ENCODE measurements at regions not wholly inside any gene's neighbourhood (a gene's known extent, or its start where the extent isn't known, plus 50 kb on each side); places are given as distances from the start of the nearest gene placed in this dataset.

DNA sequence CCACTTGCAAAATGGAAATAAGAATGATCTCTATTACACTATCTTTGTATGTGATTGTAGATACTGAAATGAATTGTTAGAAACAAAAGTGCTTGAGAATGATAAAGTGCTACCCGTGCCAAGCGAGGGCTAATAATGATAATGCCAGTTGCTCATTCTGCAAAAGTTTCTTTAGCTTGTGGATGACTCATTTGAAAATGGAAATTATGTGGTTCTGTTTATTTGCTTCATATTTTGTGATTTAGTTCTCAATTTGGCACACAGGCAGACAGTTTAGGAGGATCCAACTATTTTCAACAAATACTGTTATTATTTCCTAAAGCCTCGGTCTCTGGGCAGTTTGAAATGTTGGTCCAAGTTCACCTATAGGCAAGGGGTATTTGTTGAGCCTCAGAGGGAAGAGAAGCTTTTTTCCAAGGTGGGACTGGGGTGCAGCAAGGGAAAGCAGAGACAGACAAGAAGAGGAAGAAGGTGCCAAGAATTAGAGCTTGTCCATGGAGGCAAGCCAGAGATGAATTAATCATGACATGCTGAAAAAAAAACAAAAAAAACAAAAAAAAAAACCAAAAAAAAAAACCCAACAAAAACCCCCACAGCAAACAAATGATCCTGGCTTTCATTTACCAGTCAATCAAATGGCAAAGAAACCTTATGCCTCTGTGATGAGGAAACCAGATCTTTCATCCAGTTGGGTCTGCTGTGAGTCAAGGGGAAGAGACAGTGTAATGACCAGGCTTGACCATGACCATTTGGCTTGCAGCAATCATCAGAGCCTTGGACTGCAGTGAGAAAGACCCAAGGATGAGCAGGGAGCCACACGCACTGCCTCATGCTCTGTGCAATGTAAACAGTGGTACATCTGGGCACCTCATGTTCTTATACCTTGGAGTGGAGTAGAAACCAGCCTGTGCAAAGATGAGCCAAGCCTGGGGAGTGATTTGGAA, 285.0 kb upstream of the HABP2 start:
- no peaks in the 10 kb centered on the region for H3K4me1 ChIP-seq (ENCODE audit: control insufficient read depth, insufficient read depth, low read length)
- no peak overlapping the region for H3K27ac ChIP-seq (ENCODE audit: extremely low read depth, low read depth, low read length)
- no peaks in the 10 kb centered on the region for H3K9me3 ChIP-seq (ENCODE audit: control insufficient read depth, insufficient read depth, low read depth, low read length)
- ChIA-PET POLR2A (no interaction called here), CTCF (no interaction called here)
- H3K4me3 ChIP-seq (ENCODE audit: low read depth, low read length) = no peak overlapping the region
- H3K36me3 ChIP-seq (ENCODE audit: control insufficient read depth in 2 of 2, insufficient read depth in 1 of 2, low read length in 2 of 2) = no peaks in the 10 kb centered on the region
- TF ChIP-seq, protein P1, sequence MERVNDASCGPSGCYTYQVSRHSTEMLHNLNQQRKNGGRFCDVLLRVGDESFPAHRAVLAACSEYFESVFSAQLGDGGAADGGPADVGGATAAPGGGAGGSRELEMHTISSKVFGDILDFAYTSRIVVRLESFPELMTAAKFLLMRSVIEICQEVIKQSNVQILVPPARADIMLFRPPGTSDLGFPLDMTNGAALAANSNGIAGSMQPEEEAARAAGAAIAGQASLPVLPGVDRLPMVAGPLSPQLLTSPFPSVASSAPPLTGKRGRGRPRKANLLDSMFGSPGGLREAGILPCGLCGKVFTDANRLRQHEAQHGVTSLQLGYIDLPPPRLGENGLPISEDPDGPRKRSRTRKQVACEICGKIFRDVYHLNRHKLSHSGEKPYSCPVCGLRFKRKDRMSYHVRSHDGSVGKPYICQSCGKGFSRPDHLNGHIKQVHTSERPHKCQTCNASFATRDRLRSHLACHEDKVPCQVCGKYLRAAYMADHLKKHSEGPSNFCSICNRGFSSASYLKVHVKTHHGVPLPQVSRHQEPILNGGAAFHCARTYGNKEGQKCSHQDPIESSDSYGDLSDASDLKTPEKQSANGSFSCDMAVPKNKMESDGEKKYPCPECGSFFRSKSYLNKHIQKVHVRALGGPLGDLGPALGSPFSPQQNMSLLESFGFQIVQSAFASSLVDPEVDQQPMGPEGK (tag by site-specific recombination; IDR thresholded peaks at IDR 0.05) = no peak
- TF ChIP-seq ZSCAN23 (tag by site-specific recombination; IDR thresholded peaks at IDR 0.05) = no peak
- no peak for TF ChIP-seq ZNF600 (tag by site-specific recombination; IDR thresholded peaks at IDR 0.05)
- no peak for TF ChIP-seq GLIS1 (tag by site-specific recombination; IDR thresholded peaks at IDR 0.05)
- no peak for TF ChIP-seq ZNF433 (tag by site-specific recombination; IDR thresholded peaks at IDR 0.05; ENCODE audit: low read depth)
- TF ChIP-seq, protein P2, sequence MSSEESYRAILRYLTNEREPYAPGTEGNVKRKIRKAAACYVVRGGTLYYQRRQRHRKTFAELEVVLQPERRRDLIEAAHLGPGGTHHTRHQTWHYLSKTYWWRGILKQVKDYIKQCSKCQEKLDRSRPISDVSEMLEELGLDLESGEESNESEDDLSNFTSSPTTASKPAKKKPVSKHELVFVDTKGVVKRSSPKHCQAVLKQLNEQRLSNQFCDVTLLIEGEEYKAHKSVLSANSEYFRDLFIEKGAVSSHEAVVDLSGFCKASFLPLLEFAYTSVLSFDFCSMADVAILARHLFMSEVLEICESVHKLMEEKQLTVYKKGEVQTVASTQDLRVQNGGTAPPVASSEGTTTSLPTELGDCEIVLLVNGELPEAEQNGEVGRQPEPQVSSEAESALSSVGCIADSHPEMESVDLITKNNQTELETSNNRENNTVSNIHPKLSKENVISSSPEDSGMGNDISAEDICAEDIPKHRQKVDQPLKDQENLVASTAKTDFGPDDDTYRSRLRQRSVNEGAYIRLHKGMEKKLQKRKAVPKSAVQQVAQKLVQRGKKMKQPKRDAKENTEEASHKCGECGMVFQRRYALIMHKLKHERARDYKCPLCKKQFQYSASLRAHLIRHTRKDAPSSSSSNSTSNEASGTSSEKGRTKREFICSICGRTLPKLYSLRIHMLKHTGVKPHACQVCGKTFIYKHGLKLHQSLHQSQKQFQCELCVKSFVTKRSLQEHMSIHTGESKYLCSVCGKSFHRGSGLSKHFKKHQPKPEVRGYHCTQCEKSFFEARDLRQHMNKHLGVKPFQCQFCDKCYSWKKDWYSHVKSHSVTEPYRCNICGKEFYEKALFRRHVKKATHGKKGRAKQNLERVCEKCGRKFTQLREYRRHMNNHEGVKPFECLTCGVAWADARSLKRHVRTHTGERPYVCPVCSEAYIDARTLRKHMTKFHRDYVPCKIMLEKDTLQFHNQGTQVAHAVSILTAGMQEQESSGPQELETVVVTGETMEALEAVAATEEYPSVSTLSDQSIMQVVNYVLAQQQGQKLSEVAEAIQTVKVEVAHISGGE (tag by site-specific recombination; conservative IDR thresholded peaks at IDR 0.05; ENCODE audit: low read depth) = no peak
- TF ChIP-seq ZNF843 (tag by site-specific recombination; IDR thresholded peaks at IDR 0.05) = no peak

DNA sequence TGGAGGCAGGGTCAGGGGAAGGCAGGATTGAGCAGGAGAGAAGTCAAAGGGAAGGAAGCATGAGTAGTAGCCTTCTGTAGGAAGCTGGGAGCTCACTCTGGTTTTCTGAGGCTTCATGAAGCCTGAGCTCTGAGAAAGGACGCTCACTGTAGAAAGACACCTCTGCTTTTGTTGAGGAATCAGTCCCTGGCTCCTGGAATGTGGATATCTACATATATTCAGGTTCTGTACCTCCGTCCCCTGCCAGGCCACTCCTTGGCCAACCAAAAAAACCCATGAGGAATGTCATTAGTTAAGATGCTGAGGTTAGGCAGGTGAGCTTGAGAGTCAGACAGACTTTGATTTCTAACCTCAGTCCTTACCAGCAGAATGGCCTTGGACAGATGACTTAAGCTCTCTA, 283.5 kb upstream of the HABP2 start:
- POLR2A ChIA-PET = no interaction called here
- Histone ChIP-seq H3K4me3 (ENCODE audit: low read depth, low read length) (no peak overlapping the region), H3K4me1 (ENCODE audit: control insufficient read depth, insufficient read depth, low read length) (no peaks in the 10 kb centered on the region), H3K27ac (ENCODE audit: extremely low read depth, low read depth, low read length) (no peak overlapping the region), H3K9me3 (ENCODE audit: control insufficient read depth, insufficient read depth, low read depth, low read length) (no peaks in the 10 kb centered on the region), H3K36me3 (ENCODE audit: control insufficient read depth in 2 of 2, insufficient read depth in 1 of 2, low read length in 2 of 2) (no peaks in the 10 kb centered on the region)
- TF ChIP-seq SETDB1 (IDR thresholded peaks at IDR 0.05; ENCODE audit: insufficient read length, low read length) = no peak
- TF ChIP-seq SP7 (tag by site-specific recombination; IDR thresholded peaks at IDR 0.05) = no peak
- no peak for TF ChIP-seq ZNF555 (tag by site-specific recombination; conservative IDR thresholded peaks at IDR 0.05)
- no peak for TF ChIP-seq ZNF350 (tag by site-specific recombination; IDR thresholded peaks at IDR 0.05)
- no peak for TF ChIP-seq ZNF843 (tag by site-specific recombination; IDR thresholded peaks at IDR 0.05)
- TF ChIP-seq ZNF707 (tag by site-specific recombination; IDR thresholded peaks at IDR 0.05) = no peak
- TF ChIP-seq ZBTB20 (tag by site-specific recombination; IDR thresholded peaks at IDR 0.05) = no peak
- TF ChIP-seq, protein P3, sequence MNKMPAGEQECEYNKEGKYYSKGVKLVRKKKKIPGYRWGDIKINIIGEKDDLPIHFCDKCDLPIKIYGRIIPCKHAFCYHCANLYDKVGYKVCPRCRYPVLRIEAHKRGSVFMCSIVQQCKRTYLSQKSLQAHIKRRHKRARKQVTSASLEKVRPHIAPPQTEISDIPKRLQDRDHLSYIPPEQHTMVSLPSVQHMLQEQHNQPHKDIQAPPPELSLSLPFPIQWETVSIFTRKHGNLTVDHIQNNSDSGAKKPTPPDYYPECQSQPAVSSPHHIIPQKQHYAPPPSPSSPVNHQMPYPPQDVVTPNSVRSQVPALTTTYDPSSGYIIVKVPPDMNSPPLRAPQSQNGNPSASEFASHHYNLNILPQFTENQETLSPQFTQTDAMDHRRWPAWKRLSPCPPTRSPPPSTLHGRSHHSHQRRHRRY (tag by site-specific recombination; IDR thresholded peaks at IDR 0.05) = no peak
- TF ChIP-seq ZBTB1 (tag by site-specific recombination; IDR thresholded peaks at IDR 0.05) = no peak
- no peak for TF ChIP-seq ZNF324 (tag by site-specific recombination; IDR thresholded peaks at IDR 0.05)
- TF ChIP-seq ZNF416 (tag by site-specific recombination; IDR thresholded peaks at IDR 0.05) = no peak
- TF ChIP-seq ZNF248 (tag by site-specific recombination; IDR thresholded peaks at IDR 0.05) = no peak
- TF ChIP-seq, protein P4, sequence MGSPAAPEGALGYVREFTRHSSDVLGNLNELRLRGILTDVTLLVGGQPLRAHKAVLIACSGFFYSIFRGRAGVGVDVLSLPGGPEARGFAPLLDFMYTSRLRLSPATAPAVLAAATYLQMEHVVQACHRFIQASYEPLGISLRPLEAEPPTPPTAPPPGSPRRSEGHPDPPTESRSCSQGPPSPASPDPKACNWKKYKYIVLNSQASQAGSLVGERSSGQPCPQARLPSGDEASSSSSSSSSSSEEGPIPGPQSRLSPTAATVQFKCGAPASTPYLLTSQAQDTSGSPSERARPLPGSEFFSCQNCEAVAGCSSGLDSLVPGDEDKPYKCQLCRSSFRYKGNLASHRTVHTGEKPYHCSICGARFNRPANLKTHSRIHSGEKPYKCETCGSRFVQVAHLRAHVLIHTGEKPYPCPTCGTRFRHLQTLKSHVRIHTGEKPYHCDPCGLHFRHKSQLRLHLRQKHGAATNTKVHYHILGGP (tag by site-specific recombination; IDR thresholded peaks at IDR 0.05) = no peak
- TF ChIP-seq MYNN (tag by site-specific recombination; IDR thresholded peaks at IDR 0.05; ENCODE audit: borderline replicate concordance) = no peak
- TF ChIP-seq GFI1B (tag by site-specific recombination; IDR thresholded peaks at IDR 0.05) = no peak
- no peak for TF ChIP-seq ZNF530 (tag by site-specific recombination; IDR thresholded peaks at IDR 0.05; ENCODE audit: low read depth)
- TF ChIP-seq ZNF394 (tag by site-specific recombination; IDR thresholded peaks at IDR 0.05; ENCODE audit: borderline replicate concordance) = no peak
- TF ChIP-seq ZNF404 (tag by site-specific recombination; IDR thresholded peaks at IDR 0.05) = no peak
- TF ChIP-seq KLF8 (tag by site-specific recombination; IDR thresholded peaks at IDR 0.05) = no peak
- CTCF ChIA-PET = no interaction called here

Data from HEK293 (cell line).